Lung microvascular endothelial cell (primary cell): ENCODE measurements at regions not wholly inside any gene's neighbourhood (a gene's known extent, or its start where the extent isn't known, plus 50 kb on each side); places are given as distances from the start of the nearest gene placed in this dataset.

Experiments
- DNase-seq, 2 donors: peaks; one replicate each; pipeline versions ENCODE4 v3.0.0 to v3.0.0-alpha.2; 2010; ENCODE audit warnings: low read depth in 2 of 2

DNA sequence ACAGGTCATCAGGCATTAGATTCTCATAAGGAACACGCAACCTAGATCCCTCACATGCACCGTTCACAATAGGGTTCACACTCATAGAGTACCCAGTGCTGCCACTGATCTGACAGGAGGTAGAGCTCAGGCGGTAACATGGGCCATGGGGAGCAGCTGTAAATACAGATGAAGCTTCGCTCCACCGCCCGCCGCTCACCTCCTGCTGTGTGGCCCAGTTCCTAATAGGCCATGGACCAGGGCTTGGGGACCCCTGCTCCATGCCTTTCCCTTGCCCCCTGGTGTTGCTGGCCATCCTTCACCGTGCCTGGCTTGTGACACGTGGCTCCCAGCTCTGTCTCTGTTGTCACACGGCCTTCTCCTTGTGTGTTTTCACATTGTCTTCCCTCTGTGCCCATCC, 171.1 kb upstream of the JARID2 start:
- DNase-seq: no peak

DNA sequence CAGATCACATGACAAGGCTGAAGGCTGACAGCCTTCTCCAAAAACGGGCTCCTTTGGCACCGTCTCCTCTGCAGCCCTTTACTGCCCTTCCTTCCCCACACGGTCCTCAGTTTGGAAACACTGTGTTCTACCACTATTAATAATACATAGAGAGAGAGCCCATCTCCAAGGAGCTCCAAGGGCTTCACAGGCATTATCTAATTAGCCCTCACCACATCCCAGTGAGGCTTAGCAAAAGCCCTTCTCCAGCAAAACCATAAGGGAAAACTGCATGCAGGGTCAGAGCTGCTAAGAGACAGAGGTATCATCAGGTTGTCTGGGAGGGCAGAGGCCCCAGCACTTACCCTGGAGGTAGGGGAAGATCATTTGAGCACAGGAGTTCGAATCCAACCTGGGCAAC, 169.3 kb upstream of the JARID2 start:
- DNase-seq: no peak

DNA sequence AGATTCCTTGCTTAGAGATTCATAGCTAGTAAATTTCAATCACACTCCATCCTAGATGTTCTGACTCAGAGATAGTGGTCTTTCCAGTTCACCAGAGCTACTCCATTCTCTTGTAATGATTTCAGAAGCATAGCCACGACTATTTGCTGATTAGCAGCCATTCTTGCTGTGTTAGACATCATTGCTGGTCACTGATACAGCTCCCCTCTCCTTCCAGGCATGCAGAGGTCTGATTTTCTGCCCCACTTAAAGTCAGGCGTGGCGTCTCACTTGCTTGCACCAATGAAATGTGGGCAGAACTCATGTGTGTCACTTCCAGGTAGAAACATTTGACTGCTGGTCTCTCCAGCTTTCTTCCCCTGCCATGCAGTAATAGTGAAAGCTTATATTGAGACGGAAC, 168.9 kb upstream of the JARID2 start:
- no peak for DNase-seq

DNA sequence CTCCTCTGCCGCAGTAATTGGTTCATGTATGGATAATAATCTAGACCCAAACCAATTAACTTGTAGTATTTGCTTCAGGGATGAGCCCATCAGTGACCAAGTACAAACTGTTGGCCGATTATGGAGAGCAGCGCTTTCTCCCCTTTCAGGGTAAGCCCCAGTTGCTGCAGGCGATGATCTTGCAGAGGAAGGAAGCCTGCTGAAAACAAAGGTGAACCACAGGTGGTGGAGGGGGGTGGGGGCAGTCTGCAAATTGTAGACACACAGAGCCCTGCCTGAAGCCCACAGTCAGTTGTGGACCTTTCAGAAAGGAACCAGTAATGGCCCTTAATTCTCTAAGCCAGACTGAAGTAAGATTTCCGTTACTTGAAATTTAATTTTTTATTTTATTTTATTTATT, 167.9 kb upstream of the JARID2 start:
- no peak for DNase-seq

DNA sequence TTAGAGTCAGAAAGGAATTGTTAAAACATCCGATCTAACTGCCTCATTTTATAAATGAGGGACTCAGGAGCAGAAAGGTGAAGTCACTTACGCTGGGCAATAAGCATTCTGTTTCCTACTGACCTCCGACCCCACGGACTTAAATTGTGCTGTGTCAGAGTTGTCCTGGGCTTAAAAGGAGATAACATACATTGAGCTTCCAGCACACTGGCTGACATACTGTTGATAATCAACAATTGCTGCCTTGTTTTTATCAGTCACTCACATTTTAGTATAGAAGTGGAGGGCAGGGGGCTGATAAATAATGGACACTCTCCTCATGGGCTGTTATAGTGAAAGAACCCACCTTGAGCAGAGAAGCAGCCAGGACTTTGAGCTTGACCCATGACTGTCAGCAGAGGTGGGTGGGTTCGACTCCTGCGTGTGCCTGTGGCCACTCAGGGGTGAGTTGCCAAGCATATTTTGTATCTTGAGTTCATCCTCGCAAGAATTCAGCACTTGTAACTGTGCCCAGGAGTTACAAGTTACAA, 166.5 kb upstream of the JARID2 start:
- DNase-seq: no peak

DNA sequence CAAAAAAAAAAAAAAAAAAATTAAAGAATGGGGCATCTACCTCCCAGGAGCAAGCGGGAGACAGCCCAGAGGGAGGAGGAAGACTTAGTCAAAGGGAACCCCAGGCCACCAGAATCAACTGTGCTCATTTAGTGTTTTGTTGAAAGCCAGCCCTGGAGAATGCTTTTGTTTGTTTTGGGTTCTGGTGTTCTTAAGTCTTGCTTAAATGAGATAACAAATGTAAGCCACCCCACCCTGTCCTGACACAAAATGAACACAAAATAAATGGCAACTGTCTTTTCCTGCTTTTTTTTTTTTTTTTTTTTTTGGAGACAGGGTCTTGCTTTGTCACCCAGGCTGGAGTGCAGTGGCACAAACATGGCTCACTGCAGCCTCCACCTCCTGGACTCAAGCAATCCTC, 165.0 kb upstream of the JARID2 start:
- no peak for DNase-seq

DNA sequence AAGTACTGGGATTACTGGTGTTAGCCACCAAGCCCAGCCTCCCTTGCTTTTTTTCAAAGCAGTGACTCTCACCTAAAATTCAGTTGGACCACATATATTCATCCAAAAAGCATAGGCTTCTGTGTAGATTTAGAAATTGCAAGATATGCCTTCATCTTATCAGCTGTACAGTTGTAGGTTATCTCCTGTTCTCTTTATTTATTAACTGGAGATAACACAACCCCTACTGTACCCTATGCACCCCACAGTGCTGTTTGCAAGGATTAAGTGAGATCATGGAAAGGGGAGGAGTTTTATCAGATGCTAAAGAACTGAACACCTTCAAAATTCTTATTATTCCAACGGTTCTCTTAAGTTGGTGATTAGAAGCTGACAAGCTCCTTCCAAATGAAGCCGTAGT, 164.4 kb upstream of the JARID2 start:
- DNase-seq: no peak

DNA sequence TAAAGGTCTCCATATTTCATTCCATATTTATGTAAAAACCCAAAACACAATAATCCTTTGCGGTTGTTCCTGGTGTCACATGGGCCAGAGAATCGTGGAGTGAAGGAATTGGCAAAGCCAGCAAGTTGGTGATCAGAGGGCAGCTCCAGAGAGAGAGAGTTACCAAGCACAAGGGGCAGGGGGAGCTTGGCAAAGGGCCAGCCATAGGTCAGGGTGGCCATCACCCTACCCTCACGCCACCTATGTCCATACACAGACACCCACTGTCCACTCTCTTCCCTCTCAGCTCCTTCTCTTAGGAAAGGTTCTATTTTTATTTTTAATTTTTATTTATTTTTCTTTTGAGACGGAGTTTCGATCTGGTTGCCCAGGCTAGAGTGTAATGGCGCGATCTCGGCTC, 163.2 kb upstream of the JARID2 start:
- no peak for DNase-seq

DNA sequence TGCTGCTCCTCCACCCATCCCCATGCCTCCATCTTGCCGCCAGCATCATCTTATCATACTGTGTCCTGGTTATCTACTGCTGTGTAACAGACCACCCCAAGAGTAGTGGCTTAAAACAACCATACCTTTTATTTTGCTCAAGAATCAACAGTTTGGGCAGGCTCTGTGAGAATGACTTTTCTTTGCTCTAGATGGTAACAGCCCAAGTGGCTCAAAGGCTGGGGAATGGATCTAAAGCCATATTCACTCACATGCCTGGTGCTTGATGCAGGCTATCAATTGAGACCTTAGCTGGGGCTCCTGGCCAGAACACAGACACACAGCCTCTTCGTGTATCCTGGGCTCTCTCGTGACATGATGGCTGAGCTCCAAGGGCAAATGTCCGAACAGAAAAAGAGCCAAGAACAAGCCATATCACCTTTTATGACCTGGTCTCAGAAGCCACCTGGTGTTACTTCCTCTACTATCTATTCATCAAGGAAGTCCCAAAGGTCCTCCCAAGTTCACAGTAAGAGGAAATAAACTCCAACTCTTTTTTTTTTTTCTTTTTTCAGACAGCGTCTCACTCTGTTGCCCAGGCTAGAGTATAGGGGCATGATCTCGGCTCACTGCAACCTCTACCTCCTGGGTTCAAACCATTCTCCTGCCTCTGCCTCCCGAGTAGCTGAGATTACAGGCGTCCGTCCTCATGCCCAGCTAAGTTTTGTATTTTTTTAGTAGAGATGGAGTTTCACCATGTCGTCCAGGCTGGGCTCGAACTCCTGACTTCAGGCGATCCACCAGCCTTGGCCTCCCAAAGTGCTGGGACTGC, 159.3 kb upstream of the JARID2 start:
- DNase-seq: no peak

DNA sequence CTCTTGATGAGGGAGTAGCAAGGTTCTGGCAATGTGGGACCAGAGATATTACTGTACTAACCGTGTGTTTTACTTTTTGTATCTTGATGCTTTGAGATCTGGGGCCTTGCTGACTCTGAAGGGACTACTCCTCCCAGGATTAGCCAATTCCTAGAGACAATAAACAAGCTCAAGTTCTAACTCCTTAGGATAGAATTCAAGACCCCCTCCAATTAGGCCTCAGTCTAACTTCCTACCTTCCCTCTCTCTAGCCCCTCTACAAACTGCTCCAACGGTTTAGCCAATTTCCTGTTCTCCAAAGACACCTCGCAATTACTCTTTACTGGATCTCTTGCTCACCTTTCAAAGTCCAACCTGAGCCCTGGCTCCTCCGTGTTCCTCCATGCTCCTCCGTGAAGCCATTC, 158.7 kb upstream of the JARID2 start:
- DNase-seq: no peak

DNA sequence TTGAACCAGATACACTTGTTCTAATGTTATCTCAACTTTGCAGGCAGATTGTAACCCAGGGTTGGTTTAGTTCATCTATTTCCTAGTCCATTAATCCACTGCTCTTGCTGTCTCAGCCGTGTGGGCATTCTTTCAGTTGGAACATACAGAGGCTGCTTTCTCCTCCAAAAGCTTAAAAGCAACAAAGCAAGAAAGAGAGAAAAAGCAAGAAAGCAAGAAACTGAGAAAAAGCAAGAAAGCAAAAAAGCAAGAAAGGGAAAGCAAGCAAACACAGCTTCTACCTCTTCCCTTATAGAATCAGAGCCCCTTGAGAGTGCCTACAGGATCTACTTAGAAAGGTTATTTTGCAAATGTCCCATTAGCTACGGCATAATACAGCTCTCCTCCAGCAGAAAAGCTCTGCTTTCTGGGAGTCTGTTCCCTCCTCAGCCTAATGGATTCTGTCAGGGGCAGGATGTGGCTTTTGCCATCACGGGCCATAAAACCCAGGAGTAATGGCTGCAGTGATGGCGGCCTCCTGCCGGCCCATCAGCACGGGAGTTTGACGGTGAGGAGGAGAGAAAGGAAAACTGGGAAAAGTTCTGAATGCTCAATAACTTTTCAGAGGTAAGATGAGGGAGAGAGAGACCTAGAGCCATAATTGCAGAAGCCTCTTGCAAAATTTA, 156.8 kb upstream of the JARID2 start:
- no peak for DNase-seq

DNA sequence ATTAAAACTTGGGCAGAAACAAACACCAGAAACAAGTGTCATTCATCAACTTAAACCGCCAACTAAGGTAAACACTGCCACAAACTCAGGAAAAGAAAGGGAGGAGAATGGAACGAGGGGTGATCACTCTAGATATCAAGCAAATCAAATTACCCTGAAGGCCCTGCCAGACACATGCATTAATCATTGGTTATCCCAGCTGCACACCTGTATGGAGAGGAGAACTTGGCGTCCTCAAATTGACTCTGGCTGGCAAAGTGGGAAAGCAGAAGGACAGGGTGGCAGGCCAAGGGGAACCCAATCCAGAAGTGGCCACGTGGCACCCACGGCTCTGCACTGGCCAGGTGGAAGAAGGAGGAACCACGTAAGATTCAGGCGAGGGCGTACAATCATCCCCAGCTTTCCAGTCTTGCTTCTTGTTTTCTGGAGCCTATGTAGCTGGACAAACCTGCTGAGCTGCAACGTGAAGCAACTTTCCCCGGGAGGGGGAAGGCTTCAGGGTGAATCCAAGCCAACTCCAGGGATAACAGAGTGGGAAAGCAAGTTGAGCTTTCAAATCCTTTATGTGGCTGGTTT, 156.2 kb upstream of the JARID2 start:
- no peak for DNase-seq

DNA sequence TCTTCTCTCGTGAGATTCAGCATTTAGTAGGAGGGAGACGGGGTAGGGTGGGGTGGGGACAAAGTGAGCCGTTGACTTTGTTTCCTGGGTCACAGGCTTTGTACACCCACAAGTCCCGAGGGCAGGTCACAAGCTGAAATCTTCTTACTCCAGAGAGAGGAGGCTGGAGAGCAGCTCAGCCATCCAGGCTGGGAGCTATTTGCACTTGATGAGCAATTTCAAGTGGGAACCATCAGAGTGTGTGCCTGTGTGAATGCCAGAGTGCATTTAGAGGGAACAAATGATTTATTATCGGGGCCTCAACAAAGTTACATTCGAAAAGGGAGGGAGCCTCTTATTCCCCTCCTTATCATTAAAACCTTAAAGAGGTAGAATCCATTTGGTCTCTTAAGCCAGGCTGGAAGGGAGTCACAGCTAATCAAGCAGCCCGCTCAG, 155.7 kb upstream of the JARID2 start:
- DNase-seq: no peak

DNA sequence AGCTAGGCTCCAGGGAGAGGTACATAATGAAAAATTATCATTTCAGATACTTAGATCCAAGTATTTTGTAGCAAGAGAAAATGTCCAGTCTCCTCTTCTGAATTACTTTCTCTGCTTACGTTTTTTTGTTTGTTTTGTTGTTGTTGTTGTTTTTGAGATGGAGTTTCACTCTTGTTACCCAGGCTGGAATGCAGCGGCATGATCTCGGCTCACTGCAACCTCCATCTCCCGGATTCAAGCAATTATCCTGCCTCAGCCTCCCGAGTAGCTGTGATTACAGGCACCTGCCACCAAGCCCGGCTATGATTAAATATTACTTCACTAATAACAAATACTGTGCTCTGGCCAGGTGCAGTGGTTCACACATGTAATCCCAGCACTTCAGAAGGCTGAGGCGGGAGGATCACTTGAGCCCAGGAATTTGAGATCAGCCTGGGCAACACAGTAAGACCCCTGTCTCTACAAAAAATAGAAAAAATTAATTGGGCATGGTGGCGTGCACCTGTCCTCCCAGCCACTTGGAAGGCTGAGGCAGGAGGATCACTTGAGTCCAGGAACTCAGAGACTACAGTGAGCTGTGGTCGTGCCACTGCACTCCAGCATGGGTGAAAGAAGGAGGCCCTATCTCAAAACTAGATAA, 155.0 kb upstream of the JARID2 start:
- DNase-seq: no peak

DNA sequence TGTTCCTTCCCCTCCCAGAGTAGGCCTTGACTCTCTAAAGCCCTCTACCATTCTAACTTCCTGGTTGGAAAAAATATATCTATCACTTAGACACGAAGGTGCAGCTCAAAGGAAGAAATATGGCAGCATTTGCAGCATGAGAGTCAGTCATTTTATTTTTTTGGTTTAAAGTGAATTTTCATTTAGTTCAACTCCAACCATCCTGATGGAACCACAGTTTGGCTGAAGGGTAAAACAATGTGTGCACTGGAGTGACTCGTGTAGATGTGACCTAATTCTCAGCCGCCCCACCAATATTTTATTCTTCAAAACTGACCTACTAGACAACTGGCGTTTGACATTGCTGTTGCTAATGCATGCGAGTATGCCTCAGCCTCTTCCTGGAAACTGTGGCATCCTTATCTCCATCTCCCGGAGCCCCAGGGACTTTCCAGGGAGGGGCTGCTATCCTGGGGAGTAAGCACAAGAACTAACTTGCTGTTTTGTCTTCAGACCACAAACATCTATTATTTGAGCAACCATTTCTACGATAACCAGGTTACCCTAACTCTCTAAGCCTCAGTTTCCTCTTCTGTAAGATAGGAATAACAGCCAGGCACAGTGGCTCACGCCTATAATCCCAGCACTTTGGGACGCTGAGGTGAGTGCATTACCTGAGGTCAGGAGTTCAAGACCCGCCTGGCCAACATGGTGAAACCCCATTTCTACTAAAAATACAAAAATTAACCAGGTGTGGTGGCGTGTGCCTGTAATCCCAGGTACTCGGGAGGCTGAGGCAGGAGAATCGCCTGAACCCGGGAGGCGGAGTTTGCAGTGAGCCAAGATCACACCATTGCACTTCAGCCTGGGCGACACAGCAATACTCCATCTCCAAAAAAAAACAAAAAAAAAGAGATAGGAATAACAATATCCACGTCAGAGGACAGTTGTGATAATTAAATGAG, 148.7 kb upstream of the JARID2 start:
- no peak for DNase-seq

DNA sequence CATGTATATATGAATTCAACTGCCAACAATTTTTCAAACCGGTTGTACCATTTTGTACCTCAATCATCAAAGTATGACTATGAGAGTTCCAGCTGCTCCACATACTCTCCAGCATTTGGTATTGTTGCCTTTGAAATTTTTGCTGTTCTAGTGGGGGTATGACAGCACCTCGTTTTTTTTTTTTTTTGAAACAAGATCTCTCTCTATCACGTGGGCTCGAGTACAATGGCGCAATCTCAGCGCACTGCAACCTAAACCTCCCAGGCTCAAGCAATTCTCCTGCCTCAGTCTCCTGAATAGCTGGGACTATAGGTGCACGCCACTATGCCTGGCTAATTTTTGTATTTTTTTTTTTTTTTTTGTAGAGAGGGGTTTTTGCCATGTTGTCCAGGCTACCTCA, 144.7 kb upstream of the JARID2 start:
- DNase-seq: no peak

DNA sequence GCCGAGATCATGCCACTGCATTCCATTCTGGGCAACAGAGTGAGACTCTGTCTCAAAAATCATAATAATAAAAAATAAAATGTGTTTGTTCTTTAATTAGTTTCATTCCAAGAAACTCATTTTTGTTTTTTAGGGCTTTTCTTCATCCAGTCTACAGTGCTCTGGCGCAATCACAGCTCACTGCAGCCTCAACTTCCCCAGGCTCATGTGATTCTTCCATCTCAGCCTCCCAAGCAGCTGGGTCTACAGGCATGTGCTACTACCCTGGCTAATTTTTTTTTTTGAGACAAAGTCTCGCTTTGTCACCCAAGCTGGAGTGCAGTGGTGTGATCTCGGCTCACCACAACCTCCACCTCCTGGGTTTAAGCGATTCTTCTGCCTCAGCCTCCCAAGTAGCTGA, 143.6 kb upstream of the JARID2 start:
- DNase-seq: no peak

DNA sequence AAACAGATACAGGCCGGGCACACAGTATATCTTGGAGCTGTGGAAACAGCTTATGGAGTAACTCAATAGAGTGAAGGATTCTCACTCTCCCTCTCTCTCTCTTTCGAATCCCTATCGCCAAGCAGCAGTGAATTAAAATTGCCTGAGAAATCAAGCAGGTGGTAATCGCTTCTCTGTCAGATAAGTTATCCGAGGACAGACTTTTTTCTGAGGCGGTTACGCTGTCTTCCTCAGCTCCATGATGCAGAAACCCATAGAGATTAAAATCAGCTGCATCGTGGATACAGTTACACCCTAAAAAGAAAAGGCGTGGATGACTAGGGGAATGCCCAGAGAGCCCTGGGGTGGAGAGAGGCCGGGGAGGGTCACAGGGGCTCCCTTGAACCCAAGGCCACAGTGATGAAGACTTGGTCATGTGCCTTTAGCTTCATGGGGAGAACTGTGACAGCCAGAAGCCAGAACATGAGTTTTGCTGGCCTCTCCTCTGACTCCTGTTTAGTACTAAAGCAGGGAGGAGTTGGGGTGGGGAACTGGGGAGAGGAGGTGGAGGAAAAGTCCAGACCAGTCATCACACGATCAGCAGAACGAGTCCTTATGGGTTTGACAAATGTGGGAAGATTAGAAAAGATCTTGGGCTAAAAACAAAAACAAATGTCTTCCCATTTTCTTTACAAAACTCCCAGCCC, 138.8 kb upstream of the JARID2 start:
- no peak for DNase-seq

DNA sequence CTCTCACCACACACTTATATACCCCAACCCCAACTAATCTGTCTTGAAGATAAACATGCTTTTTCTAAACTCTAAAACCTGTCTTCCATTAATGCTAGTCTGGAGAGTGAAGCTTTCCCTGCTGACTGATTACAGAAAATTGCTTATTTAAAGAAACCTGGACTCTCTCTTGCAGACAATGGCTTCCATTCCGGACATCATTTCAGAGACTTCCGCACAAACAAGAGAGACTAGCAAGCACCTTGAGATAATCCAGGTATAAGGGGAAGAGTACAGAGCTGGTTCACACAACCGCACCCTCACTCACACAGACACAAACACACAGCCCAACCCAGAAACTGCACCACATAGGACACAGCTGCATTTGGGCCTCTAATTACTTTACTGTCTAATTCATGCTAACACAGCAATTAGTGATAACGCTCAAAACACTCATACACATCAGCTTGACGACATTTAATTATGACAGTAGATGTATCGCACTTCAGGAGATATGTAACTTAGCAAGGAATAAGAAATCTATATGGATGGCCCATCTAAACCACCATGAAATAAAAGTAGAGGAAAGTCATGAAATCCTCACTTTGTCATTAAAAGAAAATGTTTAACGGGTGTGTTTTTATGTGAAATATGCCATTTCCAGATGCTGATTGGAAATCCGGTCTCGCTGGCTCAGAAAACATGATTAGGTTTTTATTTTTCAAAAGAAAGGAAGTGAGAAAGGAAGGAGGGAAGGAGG, 138.1 kb upstream of the JARID2 start:
- DNase-seq: no peak

DNA sequence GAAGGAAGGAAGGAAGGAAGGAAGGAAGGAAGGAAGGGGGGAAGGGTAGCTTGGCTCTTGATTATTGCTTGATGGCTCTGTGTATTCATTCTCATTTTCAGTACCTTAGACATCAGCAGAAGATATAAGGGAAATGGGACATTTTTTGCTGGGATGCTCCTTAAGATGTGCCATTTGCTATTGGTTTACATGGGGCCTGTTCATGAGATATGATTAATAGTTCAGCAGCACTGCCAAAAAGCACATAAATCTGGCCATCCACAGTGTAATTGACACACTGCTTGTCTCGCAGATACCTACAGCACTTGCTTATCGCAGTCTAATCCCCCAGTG, 137.5 kb upstream of the JARID2 start:
- no peak for DNase-seq
